ENCODE measurements at regions not wholly inside any gene's neighbourhood (a gene's known extent, or its start where the extent isn't known, plus 50 kb on each side); places are given as distances from the start of the nearest gene placed in this dataset.

GRCh38 chr16:86962913-86963312 lies 354.3 kb downstream of the C16orf95 start:
- TF ChIP-seq POLR2A (IDR thresholded peaks at IDR 0.05) (no peak), POLR2AphosphoS5 (IDR thresholded peaks at IDR 0.05) (no peak), CTCF (IDR thresholded peaks at IDR 0.05) (no peak)
- peaks cover 0 to 16% of the 10 kb centered on the region in 2 donors for H3K27me3 ChIP-seq
- H3K36me3 ChIP-seq: no peaks in the 10 kb centered on the region
- no peak overlapping the region for H3K4me3 ChIP-seq
- H3K27ac ChIP-seq: no peak overlapping the region
- intact Hi-C loops (cut with DNase I; ENCODE audit: low total_unique reads): no loop called here
- no peak for DNase-seq (ENCODE audit: low spot score in 2 of 2)
- no peaks in the 10 kb centered on the region for H3K4me1 ChIP-seq
- no peaks in the 10 kb centered on the region for H3K9me3 ChIP-seq

GRCh38 chr16:86963600-86964575 lies 353.3 kb downstream of the C16orf95 start:
- no peak for TF ChIP-seq POLR2AphosphoS5 (IDR thresholded peaks at IDR 0.05)
- TF ChIP-seq POLR2A (IDR thresholded peaks at IDR 0.05): no peak
- TF ChIP-seq CTCF (IDR thresholded peaks at IDR 0.05): no peak

GRCh38 chr16:86964796-86965241 lies 352.4 kb downstream of the C16orf95 start:
- TF ChIP-seq POLR2AphosphoS5 (IDR thresholded peaks at IDR 0.05): no peak
- no peak for TF ChIP-seq POLR2A (IDR thresholded peaks at IDR 0.05)
- TF ChIP-seq CTCF (IDR thresholded peaks at IDR 0.05): no peak
- intact Hi-C loops (cut with DNase I; ENCODE audit: low total_unique reads): no loop called here
- no peaks in the 10 kb centered on the region for H3K4me1 ChIP-seq

More at GRCh38 chr16:86963600-86964575, 353.3 kb downstream of the C16orf95 start:
- peaks cover 0 to 11% of the 10 kb centered on the region in 2 donors for H3K27me3 ChIP-seq
- no peak for DNase-seq (ENCODE audit: low spot score in 2 of 2)
- H3K36me3 ChIP-seq: no peaks in the 10 kb centered on the region
- no peaks in the 10 kb centered on the region for H3K9me3 ChIP-seq
- no peak overlapping the region for H3K4me3 ChIP-seq
- intact Hi-C loops (cut with DNase I; ENCODE audit: low total_unique reads): no loop called here
- no peak overlapping the region for H3K27ac ChIP-seq
- H3K4me1 ChIP-seq: no peaks in the 10 kb centered on the region

GRCh38 chr16:86965331-86965730 lies 351.9 kb downstream of the C16orf95 start:
- TF ChIP-seq CTCF (IDR thresholded peaks at IDR 0.05) (no peak), POLR2A (IDR thresholded peaks at IDR 0.05) (no peak), POLR2AphosphoS5 (IDR thresholded peaks at IDR 0.05) (no peak)
- no peaks in the 10 kb centered on the region for H3K27me3 ChIP-seq
- no peak overlapping the region for H3K4me3 ChIP-seq
- H3K36me3 ChIP-seq: no peaks in the 10 kb centered on the region
- no peak for DNase-seq (ENCODE audit: low spot score in 2 of 2)
- no peaks in the 10 kb centered on the region for H3K4me1 ChIP-seq
- intact Hi-C loops (cut with DNase I; ENCODE audit: low total_unique reads): no loop called here
- H3K27ac ChIP-seq: no peak overlapping the region
- H3K9me3 ChIP-seq: no peaks in the 10 kb centered on the region

More at GRCh38 chr16:86964796-86965241, 352.4 kb downstream of the C16orf95 start:
- Histone ChIP-seq H3K27me3 (peaks cover 0 to 2% of the 10 kb centered on the region in 2 donors), H3K9me3 (no peaks in the 10 kb centered on the region), H3K27ac (no peak overlapping the region), H3K4me3 (no peak overlapping the region), H3K36me3 (no peaks in the 10 kb centered on the region)
- DNase-seq (ENCODE audit: low spot score in 2 of 2): no peak
